ENCODE measurements at regions not wholly inside any gene's neighbourhood (a gene's known extent, or its start where the extent isn't known, plus 50 kb on each side); places are given as distances from the start of the nearest gene placed in this dataset.

DNA sequence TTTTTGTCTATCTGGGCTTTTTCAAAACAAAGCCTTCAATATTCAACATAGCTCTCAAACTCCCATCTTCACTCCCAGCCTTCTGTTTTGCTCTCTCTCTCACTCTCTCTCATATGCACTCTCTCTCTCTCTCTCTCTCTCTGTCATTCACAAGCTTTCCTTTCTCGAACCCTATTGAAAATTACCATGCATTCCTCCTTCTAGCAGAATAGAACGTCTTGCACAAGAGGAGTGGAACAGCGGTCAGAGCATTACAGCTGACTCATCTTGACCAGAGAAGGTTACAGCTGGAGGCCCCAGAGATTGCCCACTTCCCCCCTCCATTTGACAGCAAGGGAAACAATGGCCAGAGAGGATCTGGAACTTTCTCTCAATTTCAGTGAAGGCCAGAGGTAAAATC is 51.0 kb upstream of the LIFR start:
- H4K5ac ChIP-seq (ENCODE audit: insufficient read length, low read depth, low read length) = no peak overlapping the region
- no peak overlapping the region for H4K8ac ChIP-seq (ENCODE audit: extremely low read depth, insufficient read depth, low read length)
- H3K4me3 ChIP-seq (ENCODE audit: extremely low read depth in 1 of 4, insufficient read depth in 2 of 4, low read depth in 3 of 4, low read length in 4 of 4) = no peak overlapping the region
- no peak overlapping the region for H2AK5ac ChIP-seq (ENCODE audit: low read depth, low read length)
- no peak overlapping the region for H3K27ac ChIP-seq (ENCODE audit: low read depth, low read length)
- H4K20me1 ChIP-seq (replicated peaks in 1 of 2; ENCODE audit: control insufficient read depth in 1 of 2, insufficient read depth in 2 of 2, low read length in 2 of 2) = no peaks in the 10 kb centered on the region
- ChIA-PET POLR2A (ENCODE audit: partially characterized antibody) (no interaction called here), CTCF (ENCODE audit: partially characterized antibody) (interaction anchor here (0.7 to 1.5 kb wide), 2 partner anchors 12 to 40 kb away, joined by 3 to 4 read pairs; no protein-coding TSS in a partner anchor)
- no peak overlapping the region for H2BK12ac ChIP-seq (ENCODE audit: low read depth, low read length)
- no peaks in the 10 kb centered on the region for H3K27me3 ChIP-seq (replicated peaks in 1 of 4; ENCODE audit: control insufficient read depth in 3 of 4, extremely low read depth in 1 of 4, insufficient read depth in 3 of 4, low read length in 3 of 4)
- DNase-seq (ENCODE audit: low read depth in 1 of 2, low spot score in 2 of 2) (no peak), FAIRE-seq (no peak)
- no peak overlapping the region for H3K9ac ChIP-seq (replicated peaks in 1 of 4; ENCODE audit: extremely low read depth in 1 of 4, low read depth in 3 of 4, low read length in 3 of 4)
- H3K56ac ChIP-seq (replicated peaks; ENCODE audit: insufficient read length, low read depth, low read length) = no peak overlapping the region
- 87% methylated on average over 3 of the region's 3 CpGs; no CpG with 5 or more reads in 1 of the 2 experiments for WGBS, 2 experiments (ENCODE audit: extremely low coverage in 1 of 2, insufficient coverage in 1 of 2, insufficient read length in 1 of 2, insufficient replicate concordance in 2 of 2, low coverage in 1 of 2, low lambda C conversion rate in 2 of 2, missing lambda C conversion rate in 1 of 2)
- no peak overlapping the region for H3K14ac ChIP-seq (ENCODE audit: insufficient read length)
- no peak overlapping the region for H2AFZ ChIP-seq (ENCODE audit: low read length)
- H2BK120ac ChIP-seq (replicated peaks; ENCODE audit: low read depth, low read length) = no peak overlapping the region
- no peak overlapping the region for H2BK20ac ChIP-seq (ENCODE audit: low read length)
- no peak overlapping the region for H2BK15ac ChIP-seq (ENCODE audit: low read length)
- TF ChIP-seq FOSL1 (IDR thresholded peaks at IDR 0.05; ENCODE audit: insufficient read depth, low read depth, low read length) (no peak), SP1 (IDR thresholded peaks at IDR 0.05; ENCODE audit: low read depth, low read length) (no peak), SIX5 (IDR thresholded peaks at IDR 0.05; ENCODE audit: low read depth, low read length) (no peak), EP300 (IDR thresholded peaks at IDR 0.05; ENCODE audit: borderline replicate concordance in 1 of 2, low read depth in 2 of 2, low read length in 2 of 2) (no peak), EZH2 (IDR thresholded peaks at IDR 0.05; ENCODE audit: low read depth, low read length, severe bottlenecking) (no peak), TAF1 (IDR thresholded peaks at IDR 0.05; ENCODE audit: low read depth, low read length) (no peak), SRF (IDR thresholded peaks at IDR 0.05; ENCODE audit: low read depth, low read length) (no peak)
- TF ChIP-seq, protein P1, sequence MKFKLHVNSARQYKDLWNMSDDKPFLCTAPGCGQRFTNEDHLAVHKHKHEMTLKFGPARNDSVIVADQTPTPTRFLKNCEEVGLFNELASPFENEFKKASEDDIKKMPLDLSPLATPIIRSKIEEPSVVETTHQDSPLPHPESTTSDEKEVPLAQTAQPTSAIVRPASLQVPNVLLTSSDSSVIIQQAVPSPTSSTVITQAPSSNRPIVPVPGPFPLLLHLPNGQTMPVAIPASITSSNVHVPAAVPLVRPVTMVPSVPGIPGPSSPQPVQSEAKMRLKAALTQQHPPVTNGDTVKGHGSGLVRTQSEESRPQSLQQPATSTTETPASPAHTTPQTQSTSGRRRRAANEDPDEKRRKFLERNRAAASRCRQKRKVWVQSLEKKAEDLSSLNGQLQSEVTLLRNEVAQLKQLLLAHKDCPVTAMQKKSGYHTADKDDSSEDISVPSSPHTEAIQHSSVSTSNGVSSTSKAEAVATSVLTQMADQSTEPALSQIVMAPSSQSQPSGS (IDR thresholded peaks at IDR 0.05; ENCODE audit: low read length) = no peak
- no peaks in the 10 kb centered on the region for H3K23me2 ChIP-seq (ENCODE audit: low read depth, low read length)
- H3K4ac ChIP-seq (replicated peaks; ENCODE audit: insufficient read length, low read depth, low read length) = no peak overlapping the region
- no peak overlapping the region for H3K4me2 ChIP-seq (ENCODE audit: insufficient read depth in 1 of 2, low read depth in 2 of 2, low read length in 2 of 2)
- H3K79me2 ChIP-seq (ENCODE audit: control insufficient read depth in 1 of 2, insufficient read depth in 2 of 2, low read length in 2 of 2) = no peaks in the 10 kb centered on the region
- H3K9me3 ChIP-seq (ENCODE audit: insufficient read depth in 2 of 2, low read depth in 1 of 2, low read length in 1 of 2) = no peaks in the 10 kb centered on the region
- no peak overlapping the region for H3K23ac ChIP-seq (ENCODE audit: insufficient read length)
- no peaks in the 10 kb centered on the region for H3K79me1 ChIP-seq (ENCODE audit: low read depth, low read length)
- no peak overlapping the region for H3K18ac ChIP-seq (ENCODE audit: extremely low read depth, low read length)
- H2BK5ac ChIP-seq (ENCODE audit: low read depth, low read length) = no peak overlapping the region
- no peak overlapping the region for H4K91ac ChIP-seq (replicated peaks; ENCODE audit: insufficient read length, low read length)
- peaks cover 0 to 5% (median 1%) of the 10 kb centered on the region in 4 experiments; a peak in 2 of 7 replicates for H3K4me1 ChIP-seq (replicated peaks in 1 of 4; ENCODE audit: control insufficient read depth in 3 of 4, insufficient read depth in 4 of 4, low read length in 3 of 4)
- H3K36me3 ChIP-seq (ENCODE audit: control insufficient read depth in 2 of 4, insufficient read depth in 4 of 4, low read length in 3 of 4) = no peaks in the 10 kb centered on the region; a peak in 1 of 8 replicates

Measured in H1 (cell line).